ENCODE measurements at regions not wholly inside any gene's neighbourhood (a gene's known extent, or its start where the extent isn't known, plus 50 kb on each side); places are given as distances from the start of the nearest gene placed in this dataset.

GRCh38 chr2:239890206-239890746, 134.9 kb downstream of the NDUFA10 start (continued):
- TF ChIP-seq BCL3 (IDR thresholded peaks at IDR 0.05; ENCODE audit: borderline replicate concordance, insufficient read depth, low read depth, low read length, poor library complexity, severe bottlenecking): no peak
- no peak for TF ChIP-seq NBN (IDR thresholded peaks at IDR 0.05)
- TF ChIP-seq IKZF2 (IDR thresholded peaks at IDR 0.05): no peak
- no peak for TF ChIP-seq YY1 (IDR thresholded peaks at IDR 0.05; ENCODE audit: low read depth, low read length)

- Histone ChIP-seq H3K9ac (ENCODE audit: control insufficient read depth, insufficient read depth, low read length) (no peak overlapping the region), H3K4me2 (ENCODE audit: control insufficient read depth, insufficient read depth) (no peak overlapping the region), H3K27me3 (replicated peaks in 1 of 2; ENCODE audit: control insufficient read depth in 2 of 2, insufficient read depth in 2 of 2, low read length in 1 of 2) (no peaks in the 10 kb centered on the region), H3K4me1 (ENCODE audit: control insufficient read depth, insufficient read depth, low read length) (no peaks in the 10 kb centered on the region), H3K27ac (ENCODE audit: control insufficient read depth, insufficient read depth) (no peak overlapping the region), H3K79me2 (ENCODE audit: control insufficient read depth, insufficient read depth, low read length) (no peaks in the 10 kb centered on the region), H3K36me3 (ENCODE audit: control insufficient read depth in 2 of 2, insufficient read depth in 2 of 2, low read length in 1 of 2) (no peaks in the 10 kb centered on the region), H4K20me1 (ENCODE audit: control insufficient read depth, insufficient read depth) (no peaks in the 10 kb centered on the region), H3K9me3 (replicated peaks; ENCODE audit: control insufficient read depth, insufficient read depth, low read length) (no peaks in the 10 kb centered on the region; the same call in 2 of the 3 replicates), H2AFZ (ENCODE audit: control insufficient read depth, low read depth, low read length) (no peak overlapping the region), H3K4me3 (no peak overlapping the region)
- in situ Hi-C loops (cut with MboI): loop anchor here (10.0 kb wide), 1 partner anchor 855 kb away; no protein-coding TSS in a partner anchor
- ChIA-PET CTCF (no interaction called here), RAD21 (ENCODE audit: unreplicated experiment) (no interaction called here), SMC1A (ENCODE audit: uncharacterized antibody, unreplicated experiment) (no interaction called here), POLR2A (no interaction called here)
- BruUV-seq (replicated peaks): no TSS peak
- DNase-seq (ENCODE audit: low read depth, low spot score): no peak
- no peak for ATAC-seq
- WGBS (ENCODE audit: insufficient coverage, insufficient replicate concordance, low lambda C conversion rate, missing lambda C conversion rate): 65% methylated on average over 9 of the region's 9 CpGs
- TF ChIP-seq HSF1 (IDR thresholded peaks at IDR 0.05; ENCODE audit: low read depth, low read length) (no peak), CHD1 (IDR thresholded peaks at IDR 0.05; ENCODE audit: low read depth, low read length) (no peak)
- intact Hi-C loops (cut with micrococcal nuclease; ENCODE audit: unreplicated experiment): no loop called here
- no peak for FAIRE-seq
These were observed 135.5 kb downstream of the NDUFA10 start for GRCh38 chr2:239889641-239890121.

Data from GM12878 (cell line).